ENCODE measurements at regions not wholly inside any gene's neighbourhood (a gene's known extent, or its start where the extent isn't known, plus 50 kb on each side); places are given as distances from the start of the nearest gene placed in this dataset.

DNA sequence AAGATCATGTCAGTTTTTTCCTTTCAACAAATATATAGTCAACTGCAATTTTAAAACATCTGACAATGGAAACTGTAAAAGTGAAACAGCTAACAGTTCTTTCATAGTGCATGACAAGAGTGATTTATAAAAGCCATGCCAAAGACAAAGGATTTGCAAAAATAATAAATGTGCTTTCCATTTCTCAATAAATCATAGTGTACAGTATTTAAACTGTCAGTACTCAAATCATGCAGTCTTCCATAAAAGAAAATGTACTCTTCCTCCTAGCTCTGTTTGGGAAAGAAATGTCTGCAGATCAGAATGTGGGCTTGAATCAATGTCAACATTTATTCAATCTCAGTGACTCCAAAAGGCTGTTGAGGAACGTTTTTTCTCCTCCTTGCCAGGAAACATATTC, 131.7 kb upstream of the PDE1A start (continued):
- no peak for TF ChIP-seq MTA2 (IDR thresholded peaks at IDR 0.05; ENCODE audit: low read depth)
- TF ChIP-seq, protein P1, sequence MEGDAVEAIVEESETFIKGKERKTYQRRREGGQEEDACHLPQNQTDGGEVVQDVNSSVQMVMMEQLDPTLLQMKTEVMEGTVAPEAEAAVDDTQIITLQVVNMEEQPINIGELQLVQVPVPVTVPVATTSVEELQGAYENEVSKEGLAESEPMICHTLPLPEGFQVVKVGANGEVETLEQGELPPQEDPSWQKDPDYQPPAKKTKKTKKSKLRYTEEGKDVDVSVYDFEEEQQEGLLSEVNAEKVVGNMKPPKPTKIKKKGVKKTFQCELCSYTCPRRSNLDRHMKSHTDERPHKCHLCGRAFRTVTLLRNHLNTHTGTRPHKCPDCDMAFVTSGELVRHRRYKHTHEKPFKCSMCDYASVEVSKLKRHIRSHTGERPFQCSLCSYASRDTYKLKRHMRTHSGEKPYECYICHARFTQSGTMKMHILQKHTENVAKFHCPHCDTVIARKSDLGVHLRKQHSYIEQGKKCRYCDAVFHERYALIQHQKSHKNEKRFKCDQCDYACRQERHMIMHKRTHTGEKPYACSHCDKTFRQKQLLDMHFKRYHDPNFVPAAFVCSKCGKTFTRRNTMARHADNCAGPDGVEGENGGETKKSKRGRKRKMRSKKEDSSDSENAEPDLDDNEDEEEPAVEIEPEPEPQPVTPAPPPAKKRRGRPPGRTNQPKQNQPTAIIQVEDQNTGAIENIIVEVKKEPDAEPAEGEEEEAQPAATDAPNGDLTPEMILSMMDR (IDR thresholded peaks at IDR 0.05 in 2 of 3, conservative IDR thresholded peaks at IDR 0.05 in 1 of 3; ENCODE audit: control insufficient read depth in 2 of 3, extremely low read depth in 1 of 3, insufficient read depth in 1 of 3, low read depth in 3 of 3, low read length in 3 of 3), result no peak
- no peak for TF ChIP-seq HDAC6 (IDR thresholded peaks at IDR 0.05; ENCODE audit: unreplicated experiment)

DNA sequence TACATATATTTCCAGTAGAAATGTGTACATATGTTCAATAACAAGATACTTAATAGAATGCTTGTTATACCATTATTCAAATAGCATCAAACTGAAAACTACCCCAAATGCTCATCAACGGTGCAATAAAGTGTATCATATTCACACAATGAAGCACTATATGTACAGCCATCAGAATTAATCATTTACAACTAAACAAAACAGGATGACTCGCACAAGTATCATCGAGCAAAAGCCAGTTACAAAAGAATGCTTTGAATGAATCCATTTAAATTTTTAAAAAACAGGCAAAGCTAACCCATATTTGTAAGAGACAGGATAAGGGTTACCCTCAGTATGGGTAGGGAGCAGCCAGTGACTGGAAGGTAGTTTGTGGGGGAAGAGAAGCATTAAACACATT, 132.8 kb upstream of the PDE1A start:
- no peak for DNase-seq (ENCODE audit: low read depth, low spot score)
- no peaks in the 10 kb centered on the region for H4K20me1 ChIP-seq (ENCODE audit: control insufficient read depth, insufficient read depth)
- SMC1A ChIA-PET (ENCODE audit: uncharacterized antibody, unreplicated experiment), result interaction anchor here (0.8 to 1.5 kb wide), 2 partner anchors 9 to 51 kb away, joined by 3 read pairs; no protein-coding TSS in a partner anchor
- 23% methylated on average over 3 of the region's 3 CpGs for WGBS (ENCODE audit: insufficient coverage, insufficient replicate concordance, low lambda C conversion rate, missing lambda C conversion rate)
- RAD21 ChIA-PET (ENCODE audit: unreplicated experiment), result interaction anchor here (0.5 kb wide), 1 partner anchor 27 kb away, joined by 3 read pairs; no protein-coding TSS in a partner anchor
- CTCF ChIA-PET, result no interaction called here
- in situ Hi-C loops (cut with MboI), result no loop called here
- ATAC-seq, result no peak
- H3K36me3 ChIP-seq (ENCODE audit: control insufficient read depth in 2 of 2, insufficient read depth in 2 of 2, low read length in 1 of 2), result no peaks in the 10 kb centered on the region
- H3K4me1 ChIP-seq (ENCODE audit: control insufficient read depth, insufficient read depth, low read length), result no peaks in the 10 kb centered on the region
- no peak overlapping the region for H2AFZ ChIP-seq (ENCODE audit: control insufficient read depth, low read depth, low read length)
- no peaks in the 10 kb centered on the region for H3K79me2 ChIP-seq (ENCODE audit: control insufficient read depth, insufficient read depth, low read length)
- BruUV-seq (replicated peaks), result no TSS peak
- no peak overlapping the region for H3K4me2 ChIP-seq (ENCODE audit: control insufficient read depth, insufficient read depth)
- intact Hi-C loops (cut with micrococcal nuclease; ENCODE audit: unreplicated experiment), result no loop called here
- no peaks in the 10 kb centered on the region for H3K9me3 ChIP-seq (replicated peaks; ENCODE audit: control insufficient read depth, insufficient read depth, low read length)
- POLR2A ChIA-PET, result no interaction called here
- no peak overlapping the region for H3K27ac ChIP-seq (ENCODE audit: control insufficient read depth, insufficient read depth)
- no peak for FAIRE-seq
- no peak overlapping the region for H3K9ac ChIP-seq (ENCODE audit: control insufficient read depth, insufficient read depth, low read length)
- H3K4me3 ChIP-seq, result no peak overlapping the region
- no peaks in the 10 kb centered on the region for H3K27me3 ChIP-seq (replicated peaks in 1 of 2; ENCODE audit: control insufficient read depth in 2 of 2, insufficient read depth in 2 of 2, low read length in 1 of 2)
- no peak for TF ChIP-seq CEBPB (IDR thresholded peaks at IDR 0.05; ENCODE audit: borderline replicate concordance in 1 of 2, low read depth in 2 of 2, low read length in 2 of 2)
- no peak for TF ChIP-seq POLR2AphosphoS5 (IDR thresholded peaks at IDR 0.05; ENCODE audit: low read length)
- TF ChIP-seq MTA2 (IDR thresholded peaks at IDR 0.05; ENCODE audit: low read depth), result no peak
- no peak for TF ChIP-seq BCL11A (IDR thresholded peaks at IDR 0.05; ENCODE audit: low read depth, low read length)
- TF ChIP-seq ZNF217 (IDR thresholded peaks at IDR 0.05), result no peak
- TF ChIP-seq, protein P2, sequence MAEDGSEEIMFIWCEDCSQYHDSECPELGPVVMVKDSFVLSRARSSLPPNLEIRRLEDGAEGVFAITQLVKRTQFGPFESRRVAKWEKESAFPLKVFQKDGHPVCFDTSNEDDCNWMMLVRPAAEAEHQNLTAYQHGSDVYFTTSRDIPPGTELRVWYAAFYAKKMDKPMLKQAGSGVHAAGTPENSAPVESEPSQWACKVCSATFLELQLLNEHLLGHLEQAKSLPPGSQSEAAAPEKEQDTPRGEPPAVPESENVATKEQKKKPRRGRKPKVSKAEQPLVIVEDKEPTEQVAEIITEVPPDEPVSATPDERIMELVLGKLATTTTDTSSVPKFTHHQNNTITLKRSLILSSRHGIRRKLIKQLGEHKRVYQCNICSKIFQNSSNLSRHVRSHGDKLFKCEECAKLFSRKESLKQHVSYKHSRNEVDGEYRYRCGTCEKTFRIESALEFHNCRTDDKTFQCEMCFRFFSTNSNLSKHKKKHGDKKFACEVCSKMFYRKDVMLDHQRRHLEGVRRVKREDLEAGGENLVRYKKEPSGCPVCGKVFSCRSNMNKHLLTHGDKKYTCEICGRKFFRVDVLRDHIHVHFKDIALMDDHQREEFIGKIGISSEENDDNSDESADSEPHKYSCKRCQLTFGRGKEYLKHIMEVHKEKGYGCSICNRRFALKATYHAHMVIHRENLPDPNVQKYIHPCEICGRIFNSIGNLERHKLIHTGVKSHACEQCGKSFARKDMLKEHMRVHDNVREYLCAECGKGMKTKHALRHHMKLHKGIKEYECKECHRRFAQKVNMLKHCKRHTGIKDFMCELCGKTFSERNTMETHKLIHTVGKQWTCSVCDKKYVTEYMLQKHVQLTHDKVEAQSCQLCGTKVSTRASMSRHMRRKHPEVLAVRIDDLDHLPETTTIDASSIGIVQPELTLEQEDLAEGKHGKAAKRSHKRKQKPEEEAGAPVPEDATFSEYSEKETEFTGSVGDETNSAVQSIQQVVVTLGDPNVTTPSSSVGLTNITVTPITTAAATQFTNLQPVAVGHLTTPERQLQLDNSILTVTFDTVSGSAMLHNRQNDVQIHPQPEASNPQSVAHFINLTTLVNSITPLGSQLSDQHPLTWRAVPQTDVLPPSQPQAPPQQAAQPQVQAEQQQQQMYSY (CRISPR knock-in tag; IDR thresholded peaks at IDR 0.05), result no peak
- TF ChIP-seq RBBP5 (conservative IDR thresholded peaks at IDR 0.05), result no peak
- TF ChIP-seq, protein P3, sequence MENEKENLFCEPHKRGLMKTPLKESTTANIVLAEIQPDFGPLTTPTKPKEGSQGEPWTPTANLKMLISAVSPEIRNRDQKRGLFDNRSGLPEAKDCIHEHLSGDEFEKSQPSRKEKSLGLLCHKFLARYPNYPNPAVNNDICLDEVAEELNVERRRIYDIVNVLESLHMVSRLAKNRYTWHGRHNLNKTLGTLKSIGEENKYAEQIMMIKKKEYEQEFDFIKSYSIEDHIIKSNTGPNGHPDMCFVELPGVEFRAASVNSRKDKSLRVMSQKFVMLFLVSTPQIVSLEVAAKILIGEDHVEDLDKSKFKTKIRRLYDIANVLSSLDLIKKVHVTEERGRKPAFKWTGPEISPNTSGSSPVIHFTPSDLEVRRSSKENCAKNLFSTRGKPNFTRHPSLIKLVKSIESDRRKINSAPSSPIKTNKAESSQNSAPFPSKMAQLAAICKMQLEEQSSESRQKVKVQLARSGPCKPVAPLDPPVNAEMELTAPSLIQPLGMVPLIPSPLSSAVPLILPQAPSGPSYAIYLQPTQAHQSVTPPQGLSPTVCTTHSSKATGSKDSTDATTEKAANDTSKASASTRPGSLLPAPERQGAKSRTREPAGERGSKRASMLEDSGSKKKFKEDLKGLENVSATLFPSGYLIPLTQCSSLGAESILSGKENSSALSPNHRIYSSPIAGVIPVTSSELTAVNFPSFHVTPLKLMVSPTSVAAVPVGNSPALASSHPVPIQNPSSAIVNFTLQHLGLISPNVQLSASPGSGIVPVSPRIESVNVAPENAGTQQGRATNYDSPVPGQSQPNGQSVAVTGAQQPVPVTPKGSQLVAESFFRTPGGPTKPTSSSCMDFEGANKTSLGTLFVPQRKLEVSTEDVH (IDR thresholded peaks at IDR 0.05; ENCODE audit: low read depth, partially characterized antibody), result no peak
- TF ChIP-seq FOS (IDR thresholded peaks at IDR 0.05; ENCODE audit: borderline replicate concordance, extremely low read depth, insufficient read length), result no peak
- TF ChIP-seq ETV6 (conservative IDR thresholded peaks at IDR 0.05 in 1 of 2, IDR thresholded peaks at IDR 0.05 in 1 of 2; ENCODE audit: borderline replicate concordance in 1 of 2, low read depth in 1 of 2), result no peak

Data from GM12878 (cell line).